IMR-90 (cell line): ENCODE measurements at regions not wholly inside any gene's neighbourhood (a gene's known extent, or its start where the extent isn't known, plus 50 kb on each side); places are given as distances from the start of the nearest gene placed in this dataset.

Experiments used
- ATAC-seq: fragments of 200-7000 bp; cut with Tn5 transposase; 2 replicates; pipeline ENCODE4 v1.9.1; 2020; ENCODE audit warnings: low read depth, mild to moderate bottlenecking, moderate library complexity
- BruUV-seq: library from RNA; stranded (reverse); fragments of 400-500 nt; replicated peaks from 2 replicates; lab custom pipeline; 2021; lab: Mats Ljungman, UMichigan
- CTCF ChIA-PET: fragments of 300-600 bp; formaldehyde crosslinking; extraction: SDS; loops from one replicate; lab custom pipeline; 2021; ENCODE audit warnings: antibody characterized with exemption; lab: Yijun Ruan, JAX
- POLR2A ChIA-PET: fragments of 300-600 bp; sonication (Branson Sonifier 250); formaldehyde crosslinking; loops from one replicate; lab custom pipeline; 2022; ENCODE audit warnings: antibody characterized with exemption; ENCODE audit not compliant: unreplicated experiment; lab: Charles Lee
- DNase-seq: peaks from one replicate; pipeline ENCODE4 v3.0.0; 2013
- H2AFZ ChIP-seq: replicated peaks from 2 replicates; pipeline ENCODE3; 2013; ENCODE audit warnings: low read length, mild to moderate bottlenecking; ENCODE audit not compliant: poor library complexity
- H2AK5ac ChIP-seq: 2 replicates; pipeline ENCODE4 v1.6.1; 2013; ENCODE audit warnings: low read depth, low read length, inconsistent platforms
- H2AK9ac ChIP-seq: replicated peaks from 2 replicates; pipeline ENCODE3; 2013; ENCODE audit warnings: mild to moderate bottlenecking, low read depth, low read length, moderate library complexity; ENCODE audit not compliant: poor library complexity
- H2BK120ac ChIP-seq: 2 replicates; pipeline ENCODE4 v1.6.1; 2013; ENCODE audit warnings: low read depth, low read length, inconsistent platforms
- H2BK15ac ChIP-seq: 3 replicates; pipeline ENCODE4 v1.6.1; 2013; ENCODE audit warnings: low read depth, low read length, inconsistent platforms
- H2BK20ac ChIP-seq: 2 replicates; pipeline ENCODE4 v1.6.1; 2013; ENCODE audit warnings: low read depth, mild to moderate bottlenecking, inconsistent platforms, low read length, moderate library complexity
- H2BK5ac ChIP-seq: 2 replicates; pipeline ENCODE4 v1.6.1; 2013; ENCODE audit warnings: mild to moderate bottlenecking, low read depth, low read length, inconsistent platforms; ENCODE audit not compliant: poor library complexity, severe bottlenecking
- H3K14ac ChIP-seq: replicated peaks from 2 replicates; pipeline ENCODE4 v1.6.1; 2013; ENCODE audit warnings: low read depth, low read length, inconsistent platforms
- H3K18ac ChIP-seq: 2 replicates; pipeline ENCODE4 v1.6.1; 2013; ENCODE audit warnings: low read depth, low read length, control low read depth
- H3K23ac ChIP-seq: 2 replicates; pipeline ENCODE4 v1.6.1; 2013; ENCODE audit warnings: low read depth, low read length, inconsistent platforms
- H3K27ac ChIP-seq: 2 replicates; pipeline ENCODE4 v1.5.1; 2013; ENCODE audit warnings: mild to moderate bottlenecking, control low read depth, low read length; ENCODE audit not compliant: insufficient read depth
- H3K27me3 ChIP-seq: 2 replicates; pipeline ENCODE4 v1.6.1; 2013; ENCODE audit warnings: low read length; ENCODE audit not compliant: control insufficient read depth, insufficient read depth
- H3K36me3 ChIP-seq: 2 replicates; pipeline ENCODE4 v1.6.1; 2013; ENCODE audit warnings: low read length, mixed read lengths; ENCODE audit not compliant: control insufficient read depth, insufficient read depth
- H3K4ac ChIP-seq: 2 replicates; pipeline ENCODE4 v1.6.1; 2013; ENCODE audit warnings: low read depth, low read length, inconsistent platforms
- H3K4me1 ChIP-seq: 2 replicates; pipeline ENCODE4 v1.6.1; 2013; ENCODE audit warnings: low read length, mixed read lengths; ENCODE audit not compliant: control insufficient read depth, insufficient read depth
- H3K4me2 ChIP-seq: 2 replicates; pipeline ENCODE4 v1.6.1; 2013; ENCODE audit warnings: low read depth, mild to moderate bottlenecking, control low read depth, low read length, moderate library complexity
- H3K4me3 ChIP-seq: 2 replicates; pipeline ENCODE4 v1.5.1; 2013; ENCODE audit warnings: low read depth, mild to moderate bottlenecking, control low read depth, low read length, moderate library complexity; ENCODE audit not compliant: insufficient read depth
- H3K56ac ChIP-seq: 2 replicates; pipeline ENCODE4 v1.6.1; 2013; ENCODE audit warnings: low read length, inconsistent platforms; ENCODE audit not compliant: insufficient read depth; ENCODE audit errors: extremely low read depth
- H3K79me1 ChIP-seq, 2 experiments: 2 replicates each; pipeline ENCODE4 v1.6.1; 2013; ENCODE audit warnings: low read length in 2 of 2, inconsistent platforms in 1 of 2, low read depth in 1 of 2
- H3K9ac ChIP-seq: 2 replicates; pipeline ENCODE4 v1.6.1; 2013; ENCODE audit warnings: low read depth, low read length, control low read depth
- H3K9me1 ChIP-seq: 2 replicates; pipeline ENCODE4 v1.6.1; 2013; ENCODE audit warnings: low read length, inconsistent platforms; ENCODE audit not compliant: insufficient read depth
- H3K9me3 ChIP-seq: 2 replicates; pipeline ENCODE4 v1.6.1; 2013; ENCODE audit warnings: low read length; ENCODE audit not compliant: control insufficient read depth, insufficient read depth
- H4K20me1 ChIP-seq: 2 replicates; pipeline ENCODE4 v1.6.1; 2013; ENCODE audit warnings: low read length, inconsistent platforms; ENCODE audit not compliant: insufficient read depth
- H4K5ac ChIP-seq: 2 replicates; pipeline ENCODE4 v1.6.1; 2013; ENCODE audit warnings: mild to moderate bottlenecking, low read depth, low read length, control low read depth
- H4K8ac ChIP-seq, 2 experiments: 2 replicates each; pipeline ENCODE4 v1.6.1; 2013; ENCODE audit warnings: low read depth in 2 of 2, low read length in 2 of 2, control low read depth in 1 of 2, inconsistent platforms in 1 of 2
- H4K91ac ChIP-seq: 2 replicates; pipeline ENCODE4 v1.6.1; 2013; ENCODE audit warnings: low read depth, low read length, inconsistent platforms; ENCODE audit not compliant: insufficient read depth
- BHLHE40 ChIP-seq: fragments of 150-350 bp; IDR thresholded peaks from 2 replicates; pipeline ENCODE4 v1.6.1; 2016; ENCODE audit warnings: mild to moderate bottlenecking, low read depth, low read length
- CEBPB ChIP-seq: IDR thresholded peaks from 2 replicates; pipeline ENCODE4 v1.6.1; 2012; ENCODE audit warnings: low read depth, low read length, improper control_type of control experiment
- ELK1 ChIP-seq: fragments of 150-350 bp; IDR thresholded peaks from 2 replicates; pipeline ENCODE4 v1.6.1; 2016; ENCODE audit warnings: low read depth, mild to moderate bottlenecking, low read length, moderate library complexity, borderline replicate concordance
- FOS ChIP-seq: fragments of 150-350 bp; IDR thresholded peaks from 2 replicates; pipeline ENCODE4 v1.6.1; 2016; ENCODE audit warnings: low read depth, low read length
- MAFK ChIP-seq: IDR thresholded peaks from 2 replicates; pipeline ENCODE4 v1.6.1; 2012; ENCODE audit warnings: low read depth, low read length, improper control_type of control experiment
- NFE2L2 ChIP-seq: fragments of 150-350 bp; IDR thresholded peaks from 2 replicates; pipeline ENCODE4 v1.6.1; 2016; ENCODE audit warnings: low read depth, mild to moderate bottlenecking, low read length
- POLR2A ChIP-seq: IDR thresholded peaks from 2 replicates; pipeline ENCODE4 v1.6.1; 2012; ENCODE audit warnings: mild to moderate bottlenecking, low read depth, low read length
- RAD21 ChIP-seq: IDR thresholded peaks from 2 replicates; pipeline ENCODE4 v1.6.1; 2012; ENCODE audit warnings: low read length, improper control_type of control experiment
- SMC3 ChIP-seq: fragments of 150-350 bp; IDR thresholded peaks from 2 replicates; pipeline ENCODE4 v1.6.1; 2016; ENCODE audit warnings: low read depth, mild to moderate bottlenecking, antibody characterized with exemption, low read length, moderate library complexity
- USF2 ChIP-seq: fragments of 150-350 bp; IDR thresholded peaks from 2 replicates; pipeline ENCODE4 v1.6.1; 2017; ENCODE audit warnings: mild to moderate bottlenecking, antibody characterized with exemption, low read length, low read depth
- WGBS, 2 experiments: methylation state at CpG; one replicate each; pipeline versions ENCODE4 v1.1.5 to v1.1.7; 2013; ENCODE audit warnings: missing lambda C conversion rate in 2 of 2; ENCODE audit not compliant: insufficient read length in 1 of 2; ENCODE audit errors: extremely low coverage in 2 of 2; 5-methylcytosine and 5-hydroxymethylcytosine counted together
- dilution Hi-C: fragments of 300-500 bp; cut with HindIII; formaldehyde crosslinking; loops from one replicate; pipeline ENCODE4 v1.14.3; 2018; ENCODE audit warnings: low sequenced_read_pairs; ENCODE audit not compliant: unreplicated experiment
- in situ Hi-C: fragments of 300-500 bp; cut with MboI; formaldehyde crosslinking; loops from 3 replicates; pipeline ENCODE4 v1.14.3; 2019; ENCODE audit warnings: low sequenced_read_pairs, inconsistent platforms, mixed read lengths
- intact Hi-C: fragments of 100-400 bp; cut with micrococcal nuclease; formaldehyde crosslinking; loops from 2 replicates; pipeline ENCODE4 v1.10.0; 2022
- TF ChIP-seq, protein P1 (sequence below): conservative IDR thresholded peaks from 2 replicates; pipeline ENCODE4 v1.5.1; 2012; ENCODE audit warnings: mild to moderate bottlenecking, low read depth, low read length, improper control_type of control experiment

- H3K56ac ChIP-seq = no peak overlapping the region
- intact Hi-C loops (no loop called here), dilution Hi-C loops (no loop called here), in situ Hi-C loops (no loop called here)
- no peak overlapping the region for H4K5ac ChIP-seq
- no peak overlapping the region for H3K18ac ChIP-seq
- ChIA-PET CTCF (no interaction called here), POLR2A (no interaction called here)
- H3K36me3 ChIP-seq = no peaks in the 10 kb centered on the region
- H2AK9ac ChIP-seq = no peak overlapping the region
- no peak overlapping the region for H3K4me3 ChIP-seq
- H2BK120ac ChIP-seq = no peak overlapping the region
- no peak overlapping the region for H3K4ac ChIP-seq
- H3K79me1 ChIP-seq = no peaks in the 10 kb centered on the region
- no peak overlapping the region for H2BK15ac ChIP-seq
- no peaks in the 10 kb centered on the region for H3K9me1 ChIP-seq
- ATAC-seq (no peak), DNase-seq (no peak)
- no peaks in the 10 kb centered on the region for H3K4me1 ChIP-seq
- TF ChIP-seq NFE2L2 (no peak), USF2 (no peak), MAFK (no peak), SMC3 (no peak), ELK1 (no peak), BHLHE40 (no peak), FOS (no peak), CEBPB (no peak), POLR2A (no peak), RAD21 (no peak)
- TF ChIP-seq, protein P1, sequence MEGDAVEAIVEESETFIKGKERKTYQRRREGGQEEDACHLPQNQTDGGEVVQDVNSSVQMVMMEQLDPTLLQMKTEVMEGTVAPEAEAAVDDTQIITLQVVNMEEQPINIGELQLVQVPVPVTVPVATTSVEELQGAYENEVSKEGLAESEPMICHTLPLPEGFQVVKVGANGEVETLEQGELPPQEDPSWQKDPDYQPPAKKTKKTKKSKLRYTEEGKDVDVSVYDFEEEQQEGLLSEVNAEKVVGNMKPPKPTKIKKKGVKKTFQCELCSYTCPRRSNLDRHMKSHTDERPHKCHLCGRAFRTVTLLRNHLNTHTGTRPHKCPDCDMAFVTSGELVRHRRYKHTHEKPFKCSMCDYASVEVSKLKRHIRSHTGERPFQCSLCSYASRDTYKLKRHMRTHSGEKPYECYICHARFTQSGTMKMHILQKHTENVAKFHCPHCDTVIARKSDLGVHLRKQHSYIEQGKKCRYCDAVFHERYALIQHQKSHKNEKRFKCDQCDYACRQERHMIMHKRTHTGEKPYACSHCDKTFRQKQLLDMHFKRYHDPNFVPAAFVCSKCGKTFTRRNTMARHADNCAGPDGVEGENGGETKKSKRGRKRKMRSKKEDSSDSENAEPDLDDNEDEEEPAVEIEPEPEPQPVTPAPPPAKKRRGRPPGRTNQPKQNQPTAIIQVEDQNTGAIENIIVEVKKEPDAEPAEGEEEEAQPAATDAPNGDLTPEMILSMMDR = no peak
- H2BK20ac ChIP-seq = no peak overlapping the region
- no peak overlapping the region for H3K27ac ChIP-seq
- no peak overlapping the region for H3K14ac ChIP-seq
- no peak overlapping the region for H3K23ac ChIP-seq
- no peak overlapping the region for H4K91ac ChIP-seq
- no CpG with 5 or more reads among the region's 2 CpGs for WGBS, 2 experiments
- H2AFZ ChIP-seq = no peak overlapping the region
- H2AK5ac ChIP-seq = no peak overlapping the region
- H3K9ac ChIP-seq = no peak overlapping the region
- H3K9me3 ChIP-seq = no peaks in the 10 kb centered on the region
- BruUV-seq = no TSS peak
- H3K4me2 ChIP-seq = no peak overlapping the region
- H2BK5ac ChIP-seq = no peak overlapping the region
- H4K20me1 ChIP-seq = no peaks in the 10 kb centered on the region
- no peak overlapping the region for H4K8ac ChIP-seq
- no peaks in the 10 kb centered on the region for H3K27me3 ChIP-seq
Observed at GRCh38 chr21:21818898-21819297, 820.7 kb downstream of the NCAM2 start.
